ENCODE measurements at regions not wholly inside any gene's neighbourhood (a gene's known extent, or its start where the extent isn't known, plus 50 kb on each side); places are given as distances from the start of the nearest gene placed in this dataset.
"Not testable (repeated sequence)": the region's sequence is repeated elsewhere in the genome, so short reads cannot be mapped to it uniquely, and the experiment has no call there.

- TF ChIP-seq FOXM1 (IDR thresholded peaks at IDR 0.05; ENCODE audit: borderline replicate concordance); SP1 (IDR thresholded peaks at IDR 0.05); ELF4 (IDR thresholded peaks at IDR 0.05); SUZ12 (IDR thresholded peaks at IDR 0.05); PKNOX1 (IDR thresholded peaks at IDR 0.05); FOXA1 (IDR thresholded peaks at IDR 0.05); ARNT (IDR thresholded peaks at IDR 0.05); FOXK2 (IDR thresholded peaks at IDR 0.05): not testable (repeated sequence)
These were observed 61.5 kb upstream of the ADGRE5 start for GRCh38 chr19:14319720-14320119.

Measured in HEK293T (cell line).